ENCODE measurements at regions not wholly inside any gene's neighbourhood (a gene's known extent, or its start where the extent isn't known, plus 50 kb on each side); places are given as distances from the start of the nearest gene placed in this dataset.
"Not testable (repeated sequence)": the region's sequence is repeated elsewhere in the genome, so short reads cannot be mapped to it uniquely, and the experiment has no call there.

- DNase-seq (ENCODE audit: low spot score) = no peak
Measured at GRCh38 chrX:115402299-115402698, 112.8 kb downstream of the LUZP4 start.

- DNase-seq (ENCODE audit: low spot score) = no peak
Measured at GRCh38 chrX:115408771-115409400, 119.4 kb downstream of the LUZP4 start.

- no peak for DNase-seq (ENCODE audit: low spot score)
Measured at GRCh38 chrX:115409551-115409950, 120.0 kb downstream of the LUZP4 start.

GRCh38 chrX:115410731-115411428 is 121.4 kb downstream of the LUZP4 start:
- no peak for DNase-seq (ENCODE audit: low spot score)

- no peak for DNase-seq (ENCODE audit: low spot score)
Measured at GRCh38 chrX:115413246-115413878, 123.8 kb downstream of the LUZP4 start.

GRCh38 chrX:115419069-115419468 is 129.6 kb downstream of the LUZP4 start:
- DNase-seq (ENCODE audit: low spot score) = no peak

GRCh38 chrX:115423086-115423485 is 133.6 kb downstream of the LUZP4 start:
- no peak for DNase-seq (ENCODE audit: low spot score)

- DNase-seq (ENCODE audit: low spot score) = no peak
Measured at GRCh38 chrX:115425359-115425758, 135.6 kb upstream of the PLS3 start.

GRCh38 chrX:115427861-115428410 is 133.0 kb upstream of the PLS3 start:
- no peak for DNase-seq (ENCODE audit: low spot score)

- not testable (repeated sequence) for DNase-seq (ENCODE audit: low spot score)
Measured at GRCh38 chrX:115434834-115435233, 126.1 kb upstream of the PLS3 start.

- no peak for DNase-seq (ENCODE audit: low spot score)
Measured at GRCh38 chrX:115437841-115438595, 123.0 kb upstream of the PLS3 start.

GRCh38 chrX:115448146-115448545 is 112.8 kb upstream of the PLS3 start:
- no peak for DNase-seq (ENCODE audit: low spot score)

- no peak for DNase-seq (ENCODE audit: low spot score)
Measured at GRCh38 chrX:115449742-115450141, 111.2 kb upstream of the PLS3 start.

GRCh38 chrX:115452251-115452650 is 108.7 kb upstream of the PLS3 start:
- no peak for DNase-seq (ENCODE audit: low spot score)

- DNase-seq (ENCODE audit: low spot score) = no peak
Measured at GRCh38 chrX:115459883-115460880, 100.8 kb upstream of the PLS3 start.

- DNase-seq (ENCODE audit: low spot score) = no peak
Measured at GRCh38 chrX:115462406-115462805, 98.6 kb upstream of the PLS3 start.

GRCh38 chrX:115467961-115468360 is 93.0 kb upstream of the PLS3 start:
- no peak for DNase-seq (ENCODE audit: low spot score)

GRCh38 chrX:115472131-115472530 is 88.8 kb upstream of the PLS3 start:
- DNase-seq (ENCODE audit: low spot score) = no peak

- DNase-seq (ENCODE audit: low spot score) = no peak
Measured at GRCh38 chrX:115486510-115486909, 74.5 kb upstream of the PLS3 start.

- no peak for DNase-seq (ENCODE audit: low spot score)
Measured at GRCh38 chrX:115487608-115488007, 73.4 kb upstream of the PLS3 start.

GRCh38 chrX:115490814-115491213 is 70.2 kb upstream of the PLS3 start:
- DNase-seq (ENCODE audit: low spot score) = no peak
